Neuronal stem cell (in vitro differentiated cells): ENCODE measurements at regions not wholly inside any gene's neighbourhood (a gene's known extent, or its start where the extent isn't known, plus 50 kb on each side); places are given as distances from the start of the nearest gene placed in this dataset.
"Not testable (repeated sequence)": the region's sequence is repeated elsewhere in the genome, so short reads cannot be mapped to it uniquely, and the experiment has no call there.

Experiments used
- DNase-seq: peaks from one replicate; pipeline ENCODE4 v3.0.0-alpha.2; 2013; ENCODE audit warnings: low spot score
- H2AFZ ChIP-seq: one replicate; pipeline ENCODE4 v1.6.1; 2013; ENCODE audit warnings: mild to moderate bottlenecking, low read length, inconsistent platforms
- H2AK5ac ChIP-seq: 2 replicates; pipeline ENCODE4 v1.6.1; 2013; ENCODE audit warnings: low read depth, mild to moderate bottlenecking, inconsistent platforms, low read length, moderate library complexity, mixed read lengths
- H2BK120ac ChIP-seq: 2 replicates; pipeline ENCODE4 v1.6.1; 2013; ENCODE audit warnings: low read depth, mild to moderate bottlenecking, inconsistent platforms, low read length, moderate library complexity, mixed read lengths
- H2BK12ac ChIP-seq: one replicate; pipeline ENCODE4 v1.6.1; 2013; ENCODE audit warnings: low read length, inconsistent platforms
- H2BK15ac ChIP-seq: 2 replicates; pipeline ENCODE4 v1.6.1; 2013; ENCODE audit warnings: mild to moderate bottlenecking, low read length, inconsistent platforms, mixed read lengths
- H2BK5ac ChIP-seq: one replicate; pipeline ENCODE4 v1.6.1; 2013; ENCODE audit warnings: inconsistent platforms, mild to moderate bottlenecking, low read length, moderate library complexity
- H3K14ac ChIP-seq: one replicate; pipeline ENCODE4 v1.6.1; 2013; ENCODE audit warnings: low read length, inconsistent platforms
- H3K18ac ChIP-seq: 2 replicates; pipeline ENCODE4 v1.6.1; 2013; ENCODE audit warnings: low read length, inconsistent platforms
- H3K23ac ChIP-seq: 2 replicates; pipeline ENCODE4 v1.6.1; 2013; ENCODE audit warnings: low read depth, mild to moderate bottlenecking, mixed read lengths, low read length, inconsistent platforms; ENCODE audit not compliant: poor library complexity
- H3K27ac ChIP-seq: replicated peaks from 3 replicates; pipeline ENCODE4 v1.5.1; 2013; ENCODE audit warnings: low read length, inconsistent platforms
- H3K27me3 ChIP-seq, 3 experiments: 2 replicates each; pipeline ENCODE4 v1.6.1; 2013; ENCODE audit warnings: low read length in 3 of 3, mild to moderate bottlenecking in 2 of 3, inconsistent platforms in 1 of 3, low read depth in 1 of 3, mixed read lengths in 1 of 3, moderate library complexity in 1 of 3; ENCODE audit not compliant: control insufficient read depth in 3 of 3, insufficient read depth in 3 of 3
- H3K36me3 ChIP-seq, 2 donors: replicated peaks in 1 of 2; 2 replicates each; pipeline ENCODE4 v1.6.1; 2013; ENCODE audit warnings: low read length in 2 of 2; ENCODE audit not compliant: control insufficient read depth in 2 of 2, insufficient read depth in 2 of 2
- H3K4ac ChIP-seq: 2 replicates; pipeline ENCODE4 v1.6.1; 2013; ENCODE audit warnings: inconsistent platforms, mild to moderate bottlenecking, low read length, moderate library complexity
- H3K4me1 ChIP-seq, 2 donors: 1 replicate in 1 of 2; 2 replicates in 1 of 2; pipeline ENCODE4 v1.6.1; 2013; ENCODE audit warnings: low read length in 2 of 2, low read depth in 1 of 2; ENCODE audit not compliant: control insufficient read depth in 2 of 2, insufficient read depth in 1 of 2
- H3K4me2 ChIP-seq: one replicate; pipeline ENCODE4 v1.6.1; 2013; ENCODE audit warnings: mild to moderate bottlenecking, low read length, inconsistent platforms; ENCODE audit not compliant: insufficient read depth, poor library complexity, severe bottlenecking
- H3K4me3 ChIP-seq, 2 donors: 2 replicates each; pipeline ENCODE4 v1.5.1; 2013; ENCODE audit warnings: low read length in 2 of 2, mild to moderate bottlenecking in 2 of 2, inconsistent platforms in 1 of 2, moderate library complexity in 1 of 2
- H3K79me1 ChIP-seq: one replicate; pipeline ENCODE4 v1.6.1; 2013; ENCODE audit warnings: low read depth, mild to moderate bottlenecking, inconsistent platforms, low read length, moderate library complexity
- H3K9ac ChIP-seq: one replicate; pipeline ENCODE4 v1.6.1; 2013; ENCODE audit warnings: mild to moderate bottlenecking, low read depth, low read length, inconsistent platforms; ENCODE audit not compliant: poor library complexity
- H3K9me3 ChIP-seq, 2 donors: replicated peaks in 1 of 2; 2 replicates each; pipeline versions ENCODE3 to v1.6.1; 2013; ENCODE audit warnings: low read length in 2 of 2, mild to moderate bottlenecking in 2 of 2, inconsistent platforms in 1 of 2, low read depth in 1 of 2, mixed read lengths in 1 of 2, moderate library complexity in 1 of 2; ENCODE audit not compliant: control insufficient read depth in 2 of 2, insufficient read depth in 1 of 2
- H4K8ac ChIP-seq: one replicate; pipeline ENCODE4 v1.6.1; 2013; ENCODE audit warnings: low read depth, mild to moderate bottlenecking, inconsistent platforms, low read length, moderate library complexity
- H4K91ac ChIP-seq: one replicate; pipeline ENCODE4 v1.6.1; 2013; ENCODE audit warnings: low read length, low read depth, mild to moderate bottlenecking, inconsistent platforms; ENCODE audit not compliant: poor library complexity
- WGBS, 2 donors: extraction: QIAGEN DNeasy Blood & Tissue Kit; methylation state at CpG; one replicate each; pipeline ENCODE4 v1.1.7; 2013; ENCODE audit warnings: missing lambda C conversion rate in 2 of 2, mixed read lengths in 1 of 2; ENCODE audit not compliant: insufficient read length in 2 of 2, insufficient replicate concordance in 1 of 2; ENCODE audit errors: extremely low coverage in 2 of 2; 5-methylcytosine and 5-hydroxymethylcytosine counted together

- no peak overlapping the region for H3K4me2 ChIP-seq
- H2BK12ac ChIP-seq, result no peak overlapping the region
- H2BK120ac ChIP-seq, result no peak overlapping the region
- no peaks in the 10 kb centered on the region for H3K36me3 ChIP-seq
- H3K27ac ChIP-seq, result no peak overlapping the region
- H3K23ac ChIP-seq, result no peak overlapping the region
- H3K9me3 ChIP-seq, result peaks cover 0 to 2% of the 10 kb centered on the region in 2 donors
- no peak overlapping the region for H4K91ac ChIP-seq
- H3K79me1 ChIP-seq, result no peaks in the 10 kb centered on the region
- H2BK15ac ChIP-seq, result no peak overlapping the region
- no peak for DNase-seq
- no peak overlapping the region for H2AK5ac ChIP-seq
- H4K8ac ChIP-seq, result no peak overlapping the region
- no peak overlapping the region for H3K4me3 ChIP-seq
- no peak overlapping the region for H3K14ac ChIP-seq
- no CpG with 5 or more reads among the region's 3 CpGs for WGBS, 2 donors
- H2BK5ac ChIP-seq, result no peak overlapping the region
- no peak overlapping the region for H2AFZ ChIP-seq
- H3K27me3 ChIP-seq, result no peaks in the 10 kb centered on the region
- no peaks in the 10 kb centered on the region for H3K4me1 ChIP-seq
- no peak overlapping the region for H3K9ac ChIP-seq
- H3K4ac ChIP-seq, result no peak overlapping the region
- no peak overlapping the region for H3K18ac ChIP-seq
Observed at GRCh38 chr20:43404878-43405277, 52.8 kb upstream of the SRSF6 start.

- not testable (repeated sequence) for H2BK12ac ChIP-seq, H3K4me3 ChIP-seq, H2BK120ac ChIP-seq, H3K27me3 ChIP-seq, H2BK5ac ChIP-seq, H3K14ac ChIP-seq, H3K4ac ChIP-seq, H3K79me1 ChIP-seq, H4K91ac ChIP-seq, H3K36me3 ChIP-seq, H3K4me2 ChIP-seq, H3K9me3 ChIP-seq, H3K9ac ChIP-seq, H3K27ac ChIP-seq, H3K4me1 ChIP-seq, H3K23ac ChIP-seq, H2AK5ac ChIP-seq, H2AFZ ChIP-seq, DNase-seq, H3K18ac ChIP-seq, H4K8ac ChIP-seq, H2BK15ac ChIP-seq
- no CpG with 5 or more reads among the region's 6 CpGs for WGBS, 2 donors
Observed at GRCh38 chr20:43400882-43401281, 56.8 kb upstream of the SRSF6 start.

GRCh38 chr20:43398676-43399324 is 58.9 kb upstream of the SRSF6 start:
- no peak overlapping the region for H2BK5ac ChIP-seq
- no peak overlapping the region for H4K91ac ChIP-seq
- no peak overlapping the region for H3K27ac ChIP-seq
- H3K18ac ChIP-seq, result no peak overlapping the region
- H3K4me1 ChIP-seq, result no peaks in the 10 kb centered on the region
- H3K23ac ChIP-seq, result no peak overlapping the region
- no peak overlapping the region for H2BK120ac ChIP-seq
- H2BK15ac ChIP-seq, result no peak overlapping the region
- no peak overlapping the region for H3K4me2 ChIP-seq
- no peaks in the 10 kb centered on the region for H3K9me3 ChIP-seq
- H3K4me3 ChIP-seq, result no peak overlapping the region
- no peaks in the 10 kb centered on the region for H3K27me3 ChIP-seq
- H3K9ac ChIP-seq, result no peak overlapping the region
- H3K36me3 ChIP-seq, result no peaks in the 10 kb centered on the region
- no peak overlapping the region for H4K8ac ChIP-seq
- H2AK5ac ChIP-seq, result no peak overlapping the region
- H2AFZ ChIP-seq, result no peak overlapping the region
- DNase-seq, result no peak
- no peak overlapping the region for H2BK12ac ChIP-seq
- no peak overlapping the region for H3K14ac ChIP-seq
- no CpG with 5 or more reads among the region's 8 CpGs for WGBS, 2 donors
- H3K4ac ChIP-seq, result no peak overlapping the region
- H3K79me1 ChIP-seq, result no peaks in the 10 kb centered on the region

- Histone ChIP-seq H3K4me1 (no peaks in the 10 kb centered on the region), H4K8ac (no peak overlapping the region), H2AFZ (no peak overlapping the region), H3K9ac (no peak overlapping the region), H3K23ac (no peak overlapping the region), H3K27me3 (no peaks in the 10 kb centered on the region), H2BK120ac (no peak overlapping the region), H2BK12ac (no peak overlapping the region), H2BK15ac (no peak overlapping the region), H3K4me2 (no peak overlapping the region), H2AK5ac (no peak overlapping the region), H3K18ac (no peak overlapping the region), H3K9me3 (no peaks in the 10 kb centered on the region), H4K91ac (no peak overlapping the region), H3K14ac (no peak overlapping the region), H3K36me3 (no peaks in the 10 kb centered on the region), H2BK5ac (no peak overlapping the region), H3K4me3 (no peak overlapping the region), H3K4ac (no peak overlapping the region), H3K27ac (no peak overlapping the region), H3K79me1 (no peaks in the 10 kb centered on the region)
- no peak for DNase-seq
- no CpG with 5 or more reads among the region's 2 CpGs for WGBS, 2 donors
Observed at GRCh38 chr20:43397147-43397546, 60.5 kb upstream of the SRSF6 start.
